ENCODE measurements at regions not wholly inside any gene's neighbourhood (a gene's known extent, or its start where the extent isn't known, plus 50 kb on each side); places are given as distances from the start of the nearest gene placed in this dataset.

DNA sequence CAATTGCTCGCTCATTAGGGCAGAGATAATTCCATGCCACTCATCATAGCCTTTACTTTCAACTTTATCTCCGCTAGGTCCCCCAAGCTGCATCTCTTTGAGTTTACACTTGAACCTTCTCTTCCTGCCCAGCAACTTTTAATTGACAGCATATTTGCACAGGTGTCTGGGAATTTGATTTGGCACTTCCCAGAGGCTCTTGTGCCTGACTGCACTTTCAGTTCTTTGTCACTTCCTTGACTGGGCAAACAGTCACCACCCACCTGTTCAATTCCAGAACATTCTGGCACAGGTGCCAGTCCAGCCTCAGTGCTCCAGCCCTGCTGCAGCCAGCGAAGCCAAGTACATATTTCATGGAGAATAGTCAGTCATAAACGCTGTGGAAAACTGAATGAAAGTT lies 110.1 kb upstream of the LRIG3 start:
- no peaks in the 10 kb centered on the region for H3K9me2 ChIP-seq (replicated peaks; ENCODE audit: control insufficient read depth, low read length)
- H3K4me3 ChIP-seq (ENCODE audit: low read length): no peak overlapping the region
- H3K4me2 ChIP-seq (ENCODE audit: low read length): no peak overlapping the region
- no peaks in the 10 kb centered on the region for H4K20me1 ChIP-seq (ENCODE audit: control insufficient read depth, insufficient read depth, low read depth, low read length)
- H3F3A ChIP-seq (ENCODE audit: control insufficient read depth, insufficient read depth): no peaks in the 10 kb centered on the region
- H3K36me3 ChIP-seq (ENCODE audit: control insufficient read depth, low read length): no peaks in the 10 kb centered on the region
- H3K27me3 ChIP-seq (ENCODE audit: control insufficient read depth, low read length): no peaks in the 10 kb centered on the region
- no peaks in the 10 kb centered on the region for H3K9me3 ChIP-seq (ENCODE audit: control insufficient read depth, insufficient read depth, low read length)
- no peak overlapping the region for H3K27ac ChIP-seq (ENCODE audit: low read depth, low read length)
- H3K79me2 ChIP-seq (ENCODE audit: control insufficient read depth, low read length): no peaks in the 10 kb centered on the region
- H3K4me1 ChIP-seq (ENCODE audit: control insufficient read depth, low read length): no peaks in the 10 kb centered on the region
- no peak for TF ChIP-seq EZH2phosphoT487 (IDR thresholded peaks at IDR 0.05; ENCODE audit: borderline replicate concordance, low read length)

DNA sequence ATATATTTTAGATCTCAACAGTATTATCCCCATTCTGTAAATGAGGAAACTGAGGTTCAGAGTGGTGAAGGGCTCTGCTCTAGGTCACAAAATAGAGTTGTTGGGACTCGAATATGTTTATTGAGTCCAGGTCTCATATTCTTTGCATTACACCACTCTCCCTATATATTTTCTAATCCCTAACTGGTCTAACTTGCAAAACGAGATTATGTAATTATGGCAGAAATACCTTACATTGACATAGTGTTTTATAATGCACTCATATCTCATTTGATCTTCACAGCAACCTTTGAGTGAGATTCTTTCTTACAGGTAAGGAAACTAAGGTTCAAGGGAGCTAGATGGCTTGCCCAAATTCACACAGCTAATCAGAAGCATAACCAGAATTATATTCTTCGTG lies 106.9 kb upstream of the LRIG3 start:
- Histone ChIP-seq H3K4me2 (ENCODE audit: low read length) (no peak overlapping the region), H3K27ac (ENCODE audit: low read depth, low read length) (no peak overlapping the region), H3F3A (ENCODE audit: control insufficient read depth, insufficient read depth) (no peaks in the 10 kb centered on the region), H3K79me2 (ENCODE audit: control insufficient read depth, low read length) (no peaks in the 10 kb centered on the region), H3K36me3 (ENCODE audit: control insufficient read depth, low read length) (no peaks in the 10 kb centered on the region), H3K4me3 (ENCODE audit: low read length) (no peak overlapping the region), H3K4me1 (ENCODE audit: control insufficient read depth, low read length) (no peaks in the 10 kb centered on the region), H3K9me3 (ENCODE audit: control insufficient read depth, insufficient read depth, low read length) (no peaks in the 10 kb centered on the region), H3K27me3 (ENCODE audit: control insufficient read depth, low read length) (no peaks in the 10 kb centered on the region), H3K9me2 (replicated peaks; ENCODE audit: control insufficient read depth, low read length) (no peaks in the 10 kb centered on the region), H4K20me1 (ENCODE audit: control insufficient read depth, insufficient read depth, low read depth, low read length) (no peaks in the 10 kb centered on the region)
- TF ChIP-seq EZH2phosphoT487 (IDR thresholded peaks at IDR 0.05; ENCODE audit: borderline replicate concordance, low read length): no peak
- TF ChIP-seq, protein P1, sequence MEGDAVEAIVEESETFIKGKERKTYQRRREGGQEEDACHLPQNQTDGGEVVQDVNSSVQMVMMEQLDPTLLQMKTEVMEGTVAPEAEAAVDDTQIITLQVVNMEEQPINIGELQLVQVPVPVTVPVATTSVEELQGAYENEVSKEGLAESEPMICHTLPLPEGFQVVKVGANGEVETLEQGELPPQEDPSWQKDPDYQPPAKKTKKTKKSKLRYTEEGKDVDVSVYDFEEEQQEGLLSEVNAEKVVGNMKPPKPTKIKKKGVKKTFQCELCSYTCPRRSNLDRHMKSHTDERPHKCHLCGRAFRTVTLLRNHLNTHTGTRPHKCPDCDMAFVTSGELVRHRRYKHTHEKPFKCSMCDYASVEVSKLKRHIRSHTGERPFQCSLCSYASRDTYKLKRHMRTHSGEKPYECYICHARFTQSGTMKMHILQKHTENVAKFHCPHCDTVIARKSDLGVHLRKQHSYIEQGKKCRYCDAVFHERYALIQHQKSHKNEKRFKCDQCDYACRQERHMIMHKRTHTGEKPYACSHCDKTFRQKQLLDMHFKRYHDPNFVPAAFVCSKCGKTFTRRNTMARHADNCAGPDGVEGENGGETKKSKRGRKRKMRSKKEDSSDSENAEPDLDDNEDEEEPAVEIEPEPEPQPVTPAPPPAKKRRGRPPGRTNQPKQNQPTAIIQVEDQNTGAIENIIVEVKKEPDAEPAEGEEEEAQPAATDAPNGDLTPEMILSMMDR (IDR thresholded peaks at IDR 0.05; ENCODE audit: low read depth, low read length, poor library complexity, severe bottlenecking): no peak

DNA sequence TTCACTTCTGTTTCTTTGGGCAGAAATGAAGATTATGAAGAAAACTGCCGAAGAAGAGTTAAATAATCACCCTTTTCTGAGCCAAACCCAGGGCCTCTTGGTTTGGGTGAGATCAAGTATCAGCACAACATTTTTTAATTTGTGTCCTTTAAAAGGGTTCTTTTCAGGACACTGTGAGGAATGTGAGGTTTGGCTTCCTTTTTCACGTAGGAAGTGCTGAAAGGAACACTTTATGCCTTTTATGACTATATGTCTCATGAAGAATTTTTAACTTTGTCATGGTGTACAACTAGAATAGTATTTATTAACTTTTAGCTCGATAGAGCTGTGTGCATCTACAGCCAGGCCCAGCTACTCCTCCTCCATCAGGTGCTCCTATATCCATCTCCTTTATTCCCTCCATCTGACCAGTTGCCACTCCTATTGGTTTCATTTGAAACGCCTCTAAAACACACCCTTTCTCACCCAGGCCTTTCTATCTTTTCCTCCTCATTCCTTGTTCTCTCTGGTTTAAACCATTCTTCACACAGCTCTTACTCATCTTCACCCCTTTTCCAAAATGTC lies 103.6 kb upstream of the LRIG3 start:
- Histone ChIP-seq H3K27ac (ENCODE audit: low read depth, low read length) (no peak overlapping the region), H3K36me3 (ENCODE audit: control insufficient read depth, low read length) (no peaks in the 10 kb centered on the region), H3K9me2 (replicated peaks; ENCODE audit: control insufficient read depth, low read length) (no peaks in the 10 kb centered on the region), H3K4me1 (ENCODE audit: control insufficient read depth, low read length) (no peaks in the 10 kb centered on the region), H3K9me3 (ENCODE audit: control insufficient read depth, insufficient read depth, low read length) (no peaks in the 10 kb centered on the region), H3K27me3 (ENCODE audit: control insufficient read depth, low read length) (no peaks in the 10 kb centered on the region), H3K4me2 (ENCODE audit: low read length) (no peak overlapping the region), H3K79me2 (ENCODE audit: control insufficient read depth, low read length) (no peaks in the 10 kb centered on the region), H3F3A (ENCODE audit: control insufficient read depth, insufficient read depth) (no peaks in the 10 kb centered on the region), H4K20me1 (ENCODE audit: control insufficient read depth, insufficient read depth, low read depth, low read length) (no peaks in the 10 kb centered on the region), H3K4me3 (ENCODE audit: low read length) (no peak overlapping the region)
- no peak for TF ChIP-seq EZH2phosphoT487 (IDR thresholded peaks at IDR 0.05; ENCODE audit: borderline replicate concordance, low read length)
- TF ChIP-seq, protein P1 (IDR thresholded peaks at IDR 0.05; ENCODE audit: low read depth, low read length, poor library complexity, severe bottlenecking): no peak

- H3K79me2 ChIP-seq (ENCODE audit: control insufficient read depth, low read length): no peaks in the 10 kb centered on the region
- TF ChIP-seq, protein P1 (IDR thresholded peaks at IDR 0.05; ENCODE audit: low read depth, low read length, poor library complexity, severe bottlenecking): no peak
- TF ChIP-seq EZH2phosphoT487 (IDR thresholded peaks at IDR 0.05; ENCODE audit: borderline replicate concordance, low read length): no peak
- H3K27me3 ChIP-seq (ENCODE audit: control insufficient read depth, low read length): no peaks in the 10 kb centered on the region
- H4K20me1 ChIP-seq (ENCODE audit: control insufficient read depth, insufficient read depth, low read depth, low read length): no peaks in the 10 kb centered on the region
- no peaks in the 10 kb centered on the region for H3K9me2 ChIP-seq (replicated peaks; ENCODE audit: control insufficient read depth, low read length)
- no peak overlapping the region for H3K4me2 ChIP-seq (ENCODE audit: low read length)
- no peak overlapping the region for H3K27ac ChIP-seq (ENCODE audit: low read depth, low read length)
- H3F3A ChIP-seq (ENCODE audit: control insufficient read depth, insufficient read depth): no peaks in the 10 kb centered on the region
- no peaks in the 10 kb centered on the region for H3K36me3 ChIP-seq (ENCODE audit: control insufficient read depth, low read length)
- no peaks in the 10 kb centered on the region for H3K9me3 ChIP-seq (ENCODE audit: control insufficient read depth, insufficient read depth, low read length)
- H3K4me1 ChIP-seq (ENCODE audit: control insufficient read depth, low read length): no peaks in the 10 kb centered on the region
- H3K4me3 ChIP-seq (ENCODE audit: low read length): no peak overlapping the region
These were observed 100.0 kb upstream of the LRIG3 start for GRCh38 chr12:59020073-59020946.
